H1 (cell line): ENCODE measurements at regions not wholly inside any gene's neighbourhood (a gene's known extent, or its start where the extent isn't known, plus 50 kb on each side); places are given as distances from the start of the nearest gene placed in this dataset.
A peak's percentile ranks its signal among the peaks of the same experiment; 100 is the strongest.

Source experiments
- CTCF ChIA-PET: fragments of 300-600 bp; sonication (Branson Sonifier 250); formaldehyde crosslinking; loops from one replicate; lab custom pipeline; 2021; ENCODE audit not compliant: partially characterized antibody; lab: Charles Lee
- POLR2A ChIA-PET: fragments of 300-600 bp; sonication (Branson Sonifier 250); formaldehyde crosslinking; loops from one replicate; lab custom pipeline; 2021; ENCODE audit warnings: inconsistent platforms; ENCODE audit not compliant: partially characterized antibody; lab: Charles Lee
- DNase-seq, 2 experiments: peaks; one replicate each; pipeline versions ENCODE4 v3.0.0 to v3.0.0-alpha.2; 2010 to 2022; ENCODE audit warnings: low spot score in 2 of 2, low read depth in 1 of 2, mixed read lengths in 1 of 2
- FAIRE-seq: peaks from 2 replicates; lab custom pipeline; 2011; peaks lifted over from hg19 to GRCh38; lab: Jason Lieb, UNC
- H2AFZ ChIP-seq: 2 replicates; pipeline ENCODE4 v1.8.1; 2012; ENCODE audit warnings: low read length, inconsistent platforms
- H2AK5ac ChIP-seq: 2 replicates; pipeline ENCODE4 v1.6.1; 2013; ENCODE audit warnings: low read depth, low read length
- H2BK120ac ChIP-seq: replicated peaks from 2 replicates; pipeline ENCODE3; 2013; ENCODE audit warnings: low read depth, low read length, inconsistent platforms
- H2BK12ac ChIP-seq: 2 replicates; pipeline ENCODE4 v1.6.1; 2013; ENCODE audit warnings: low read depth, low read length
- H2BK15ac ChIP-seq: 2 replicates; pipeline ENCODE4 v1.6.1; 2013; ENCODE audit warnings: low read length
- H2BK20ac ChIP-seq: 2 replicates; pipeline ENCODE4 v1.6.1; 2013; ENCODE audit warnings: low read length
- H2BK5ac ChIP-seq: 2 replicates; pipeline ENCODE4 v1.6.1; 2013; ENCODE audit warnings: low read depth, low read length
- H3K14ac ChIP-seq: 2 replicates; pipeline ENCODE4 v1.6.1; 2013; ENCODE audit warnings: inconsistent platforms; ENCODE audit not compliant: insufficient read length
- H3K18ac ChIP-seq: 2 replicates; pipeline ENCODE4 v1.6.1; 2013; ENCODE audit warnings: low read length; ENCODE audit errors: extremely low read depth
- H3K23ac ChIP-seq: 2 replicates; pipeline ENCODE4 v1.6.1; 2013; ENCODE audit warnings: inconsistent platforms; ENCODE audit not compliant: insufficient read length
- H3K23me2 ChIP-seq: 2 replicates; pipeline ENCODE4 v1.6.1; 2013; ENCODE audit warnings: low read depth, low read length
- H3K27ac ChIP-seq: 2 replicates; pipeline ENCODE4 v1.6.1; 2011; ENCODE audit warnings: low read depth, low read length, inconsistent platforms
- H3K27me3 ChIP-seq, 4 experiments: replicated peaks in 1 of 4; 1 replicate in 1 of 4; 2 replicates in 3 of 4; pipeline versions ENCODE4 v1.6.1 to v1.8.1; 2011 to 2013; ENCODE audit warnings: low read length in 3 of 4, mild to moderate bottlenecking in 3 of 4, inconsistent platforms in 2 of 4, mixed read lengths in 2 of 4, moderate library complexity in 1 of 4; ENCODE audit not compliant: control insufficient read depth in 3 of 4, insufficient read depth in 3 of 4; ENCODE audit errors: extremely low read depth in 1 of 4
- H3K36me3 ChIP-seq, 4 experiments: 2 replicates each; pipeline versions ENCODE4 v1.6.1 to v1.8.1; 2011 to 2013; ENCODE audit warnings: mild to moderate bottlenecking in 4 of 4, low read length in 3 of 4, moderate library complexity in 2 of 4, control low read depth in 1 of 4, inconsistent platforms in 1 of 4; ENCODE audit not compliant: insufficient read depth in 4 of 4, control insufficient read depth in 2 of 4
- H3K4ac ChIP-seq: replicated peaks from 2 replicates; pipeline ENCODE3; 2013; ENCODE audit warnings: low read length, low read depth, mixed read lengths, inconsistent platforms; ENCODE audit not compliant: insufficient read length
- H3K4me1 ChIP-seq, 4 experiments: replicated peaks in 1 of 4; 1 replicate in 1 of 4; 2 replicates in 3 of 4; pipeline versions ENCODE4 v1.6.1 to v1.8.1; 2011 to 2013; ENCODE audit warnings: low read length in 3 of 4, inconsistent platforms in 2 of 4, mixed read lengths in 1 of 4; ENCODE audit not compliant: insufficient read depth in 4 of 4, control insufficient read depth in 3 of 4
- H3K4me2 ChIP-seq, 2 experiments: 2 replicates each; pipeline versions ENCODE4 v1.6.1 to v1.8.1; 2011 to 2013; ENCODE audit warnings: low read depth in 2 of 2, low read length in 2 of 2, control low read depth in 1 of 2, inconsistent platforms in 1 of 2, mild to moderate bottlenecking in 1 of 2; ENCODE audit not compliant: insufficient read depth in 1 of 2
- H3K4me3 ChIP-seq, 4 experiments: fragments of 200-600, 300-600 bp in 1 of 4; sonication (generic), shearing (Covaris generic), sonication (Bioruptor Twin) in 1 of 4; 2 replicates each; pipeline versions ENCODE4 v1.5.1 to v1.8.1; 2011 to 2016; ENCODE audit warnings: low read length in 4 of 4, low read depth in 3 of 4, control low read depth in 2 of 4, inconsistent platforms in 2 of 4, mild to moderate bottlenecking in 2 of 4, mixed read lengths in 1 of 4, moderate library complexity in 1 of 4; ENCODE audit not compliant: insufficient read depth in 2 of 4; ENCODE audit errors: extremely low read depth in 1 of 4
- H3K56ac ChIP-seq: replicated peaks from 2 replicates; pipeline ENCODE3; 2013; ENCODE audit warnings: low read depth, mild to moderate bottlenecking, mixed read lengths, low read length, inconsistent platforms; ENCODE audit not compliant: insufficient read length
- H3K79me1 ChIP-seq: 2 replicates; pipeline ENCODE4 v1.6.1; 2013; ENCODE audit warnings: low read depth, low read length, control low read depth
- H3K79me2 ChIP-seq, 2 experiments: 2 replicates each; pipeline versions ENCODE4 v1.6.1 to v1.8.1; 2012 to 2013; ENCODE audit warnings: low read length in 2 of 2, mild to moderate bottlenecking in 2 of 2, inconsistent platforms in 1 of 2; ENCODE audit not compliant: insufficient read depth in 2 of 2, control insufficient read depth in 1 of 2
- H3K9ac ChIP-seq, 4 experiments: replicated peaks in 1 of 4; 1 replicate in 1 of 4; 2 replicates in 3 of 4; pipeline versions ENCODE4 v1.6.1 to v1.8.1; 2011 to 2013; ENCODE audit warnings: low read depth in 3 of 4, low read length in 3 of 4, control low read depth in 2 of 4, mild to moderate bottlenecking in 2 of 4, moderate library complexity in 2 of 4, inconsistent platforms in 1 of 4; ENCODE audit errors: extremely low read depth in 1 of 4
- H3K9me3 ChIP-seq, 2 experiments: 2 replicates each; pipeline versions ENCODE4 v1.6.1 to v1.8.1; 2012 to 2013; ENCODE audit warnings: mild to moderate bottlenecking in 2 of 2, moderate library complexity in 2 of 2, control low read depth in 1 of 2, inconsistent platforms in 1 of 2, low read depth in 1 of 2, low read length in 1 of 2, mixed read lengths in 1 of 2; ENCODE audit not compliant: insufficient read depth in 2 of 2
- H4K20me1 ChIP-seq, 2 experiments: replicated peaks in 1 of 2; 2 replicates each; pipeline versions ENCODE3 to v1.8.1; 2011 to 2013; ENCODE audit warnings: inconsistent platforms in 2 of 2, low read length in 2 of 2, mild to moderate bottlenecking in 1 of 2; ENCODE audit not compliant: insufficient read depth in 2 of 2, control insufficient read depth in 1 of 2
- H4K5ac ChIP-seq: 2 replicates; pipeline ENCODE4 v1.6.1; 2013; ENCODE audit warnings: low read length, low read depth, mixed read lengths, inconsistent platforms; ENCODE audit not compliant: insufficient read length
- H4K8ac ChIP-seq: 2 replicates; pipeline ENCODE4 v1.8.0; 2013; ENCODE audit warnings: mild to moderate bottlenecking, moderate library complexity, low read length, inconsistent platforms; ENCODE audit not compliant: insufficient read depth; ENCODE audit errors: extremely low read depth
- H4K91ac ChIP-seq: replicated peaks from 2 replicates; pipeline ENCODE3; 2013; ENCODE audit warnings: low read length, mixed read lengths, inconsistent platforms; ENCODE audit not compliant: insufficient read length
- TAF1 ChIP-seq: IDR thresholded peaks from 2 replicates; pipeline ENCODE4 v1.6.1; 2011; ENCODE audit warnings: mild to moderate bottlenecking, low read depth, low read length
- WGBS, 2 experiments: shearing (Covaris generic) in 1 of 2; methylation state at CpG; one replicate each; pipeline versions ENCODE4 v1.1.6 to v1.1.7; 2013 to 2015; ENCODE audit warnings: low lambda C conversion rate in 2 of 2, mixed read lengths in 2 of 2, inconsistent platforms in 1 of 2, low coverage in 1 of 2, missing lambda C conversion rate in 1 of 2; ENCODE audit not compliant: insufficient replicate concordance in 2 of 2, insufficient coverage in 1 of 2, insufficient read length in 1 of 2; ENCODE audit errors: extremely low coverage in 1 of 2, missing lambda C conversion rate in 1 of 2; 5-methylcytosine and 5-hydroxymethylcytosine counted together

DNA sequence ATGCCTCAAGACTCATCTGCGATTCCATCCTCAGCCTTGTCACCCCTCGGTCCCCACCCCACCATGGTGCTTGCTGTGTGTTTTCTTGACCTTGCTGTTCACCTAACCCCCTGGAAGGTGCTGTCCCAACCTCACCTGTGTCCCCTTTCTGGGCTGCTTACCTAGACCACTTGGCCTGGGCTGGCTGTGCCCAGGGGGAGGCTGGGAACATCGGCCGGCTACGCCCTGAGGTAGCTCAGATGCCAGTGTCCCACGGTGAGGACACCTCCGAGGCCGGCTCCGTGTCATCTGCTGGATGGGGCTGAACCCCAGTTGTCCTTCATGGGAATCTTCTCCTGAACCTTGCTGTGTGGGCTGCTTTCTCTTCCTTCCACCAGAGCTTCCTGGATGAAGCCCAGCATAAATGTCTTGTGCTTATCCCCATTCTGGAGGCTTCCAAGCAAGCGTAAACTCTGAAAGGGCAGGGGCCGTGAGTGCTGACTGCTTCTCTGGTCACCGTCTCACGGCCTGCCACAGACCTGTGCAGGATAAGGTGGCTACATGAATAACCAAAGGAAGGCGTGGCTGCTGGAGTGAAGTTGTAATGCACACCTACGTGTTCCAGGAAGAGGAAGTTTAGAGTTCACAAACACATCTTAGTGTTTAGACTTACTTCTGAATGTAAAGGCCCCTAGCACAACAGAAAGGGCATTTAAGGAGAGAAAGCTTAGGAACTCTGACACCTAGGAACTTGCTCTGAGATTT, 724.3 kb downstream of the TBC1D22A start:
- FAIRE-seq = no peak
- Histone ChIP-seq H3K18ac (no peak overlapping the region), H2AFZ (no peak overlapping the region), H2BK20ac (no peak overlapping the region), H3K79me1 (no peaks in the 10 kb centered on the region), H3K36me3 (no peaks in the 10 kb centered on the region), H3K4me2 (no peak overlapping the region), H3K4ac (no peak overlapping the region), H3K9ac (no peak overlapping the region), H3K27ac (no peak overlapping the region), H3K14ac (no peak overlapping the region), H4K5ac (no peak overlapping the region), H2BK5ac (no peak overlapping the region), H4K20me1 (no peaks in the 10 kb centered on the region), H3K27me3 (no peaks in the 10 kb centered on the region), H3K56ac (no peak overlapping the region), H3K23me2 (no peaks in the 10 kb centered on the region), H3K4me1 (no peaks in the 10 kb centered on the region), H3K4me3 (peak overlapping the region in 1 of 4 experiments; percentile 9; a peak in 1 of 8 replicates), H3K9me3 (peaks cover 62 to 83% of the 10 kb centered on the region in 2 experiments), H2BK15ac (no peak overlapping the region), H2AK5ac (no peak overlapping the region), H2BK12ac (no peak overlapping the region), H4K91ac (no peak overlapping the region), H3K23ac (no peak overlapping the region), H2BK120ac (no peak overlapping the region), H3K79me2 (no peaks in the 10 kb centered on the region), H4K8ac (no peak overlapping the region)
- DNase-seq = no peak
- 89% methylated on average over 15 of the region's 15 CpGs; no CpG with 5 or more reads in 1 of the 2 experiments for WGBS, 2 experiments
- ChIA-PET POLR2A (no interaction called here), CTCF (interaction anchor here (0.5 kb wide), 1 partner anchor 460 kb away, joined by 5 read pairs; no protein-coding TSS in a partner anchor)
- TF ChIP-seq TAF1 = no peak
